Skeletal muscle tissue (tissue), 3 donors: ENCODE measurements at regions not wholly inside any gene's neighbourhood (a gene's known extent, or its start where the extent isn't known, plus 50 kb on each side); places are given as distances from the start of the nearest gene placed in this dataset.
"Not testable (repeated sequence)": the region's sequence is repeated elsewhere in the genome, so short reads cannot be mapped to it uniquely, and the experiment has no call there.

ENCODE experiments used
- H3K27ac ChIP-seq: one replicate; pipeline ENCODE4 v1.7.0; 2013; ENCODE audit warnings: mild to moderate bottlenecking, low read depth, low read length, inconsistent platforms
- H3K27me3 ChIP-seq, 3 donors: one replicate each; pipeline ENCODE4 v1.7.0; 2013; ENCODE audit warnings: low read length in 3 of 3; ENCODE audit not compliant: control insufficient read depth in 3 of 3, insufficient read depth in 3 of 3
- H3K36me3 ChIP-seq, 3 donors: one replicate each; pipeline ENCODE4 v1.7.0; 2013; ENCODE audit warnings: low read length in 3 of 3; ENCODE audit not compliant: control insufficient read depth in 3 of 3, insufficient read depth in 3 of 3
- H3K4me1 ChIP-seq, 3 donors: one replicate each; pipeline ENCODE4 v1.7.0; 2013; ENCODE audit warnings: low read length in 3 of 3, mild to moderate bottlenecking in 3 of 3; ENCODE audit not compliant: control insufficient read depth in 3 of 3, insufficient read depth in 3 of 3
- H3K4me3 ChIP-seq, 3 donors: one replicate each; pipeline ENCODE4 v1.7.0; 2013; ENCODE audit warnings: low read length in 3 of 3
- H3K9ac ChIP-seq, 3 donors: one replicate each; pipeline ENCODE4 v1.7.0; 2013; ENCODE audit warnings: low read length in 3 of 3, mild to moderate bottlenecking in 3 of 3, moderate library complexity in 2 of 3, low read depth in 1 of 3
- H3K9me3 ChIP-seq, 3 donors: one replicate each; pipeline ENCODE4 v1.7.0; 2013; ENCODE audit warnings: low read length in 3 of 3; ENCODE audit not compliant: control insufficient read depth in 3 of 3
- donor health status: Osteomylitis.

GRCh38 chr7:24444666-24445440 is 128.4 kb upstream of the PALS2 start:
- Histone ChIP-seq H3K4me3 (no peak overlapping the region), H3K9ac (no peak overlapping the region), H3K27me3 (no peaks in the 10 kb centered on the region), H3K4me1 (peaks cover 0 to 6% (median 4%) of the 10 kb centered on the region in 3 donors), H3K27ac (no peak overlapping the region), H3K9me3 (no peaks in the 10 kb centered on the region), H3K36me3 (no peaks in the 10 kb centered on the region)

- H3K4me1 ChIP-seq: no peaks in the 10 kb centered on the region
- no peaks in the 10 kb centered on the region for H3K9me3 ChIP-seq
- no peak overlapping the region for H3K4me3 ChIP-seq
- H3K9ac ChIP-seq: no peak overlapping the region
- H3K27ac ChIP-seq: no peak overlapping the region
- no peaks in the 10 kb centered on the region for H3K36me3 ChIP-seq
- H3K27me3 ChIP-seq: no peaks in the 10 kb centered on the region
Observed at GRCh38 chr7:24448038-24448437, 125.2 kb upstream of the PALS2 start.

- H3K9me3 ChIP-seq, H3K4me1 ChIP-seq, H3K27ac ChIP-seq, H3K27me3 ChIP-seq, H3K9ac ChIP-seq, H3K36me3 ChIP-seq, H3K4me3 ChIP-seq: not testable (repeated sequence)
Observed at GRCh38 chr7:24449416-24449815, 123.8 kb upstream of the PALS2 start.

- peak overlapping the region; percentile 76 for H3K27ac ChIP-seq
- peak overlapping the region in 1 of 3 donors; percentile 19 for H3K4me3 ChIP-seq
Observed at GRCh38 chr7:24455813-24456525, 117.3 kb upstream of the PALS2 start.

GRCh38 chr7:24456526-24457218 is 116.6 kb upstream of the PALS2 start:
- Histone ChIP-seq H3K9me3 (no peaks in the 10 kb centered on the region), H3K27ac (peak overlapping the region; percentile 76), H3K36me3 (no peaks in the 10 kb centered on the region), H3K27me3 (no peaks in the 10 kb centered on the region), H3K4me1 (peaks cover 0 to 21% (median 11%) of the 10 kb centered on the region in 3 donors), H3K9ac (no peak overlapping the region), H3K4me3 (peak overlapping the region in 1 of 3 donors; percentile 27)

More at GRCh38 chr7:24455813-24456525, 117.3 kb upstream of the PALS2 start:
- Histone ChIP-seq H3K9me3 (no peaks in the 10 kb centered on the region), H3K4me1 (peaks cover 0 to 16% (median 8%) of the 10 kb centered on the region in 3 donors), H3K27me3 (no peaks in the 10 kb centered on the region), H3K36me3 (no peaks in the 10 kb centered on the region), H3K9ac (no peak overlapping the region)

GRCh38 chr7:24457219-24457558 is 116.1 kb upstream of the PALS2 start:
- Histone ChIP-seq H3K36me3 (no peaks in the 10 kb centered on the region), H3K9ac (no peak overlapping the region), H3K27me3 (no peaks in the 10 kb centered on the region), H3K4me3 (peak overlapping the region in 1 of 3 donors; percentile 27), H3K27ac (peak overlapping the region; percentile 76), H3K4me1 (peaks cover 3 to 25% (median 11%) of the 10 kb centered on the region in 3 donors), H3K9me3 (no peaks in the 10 kb centered on the region)

GRCh38 chr7:24462117-24462516 is 111.1 kb upstream of the PALS2 start:
- H3K36me3 ChIP-seq: no peaks in the 10 kb centered on the region
- H3K27ac ChIP-seq: peak overlapping the region; percentile 49
- no peaks in the 10 kb centered on the region for H3K9me3 ChIP-seq
- peaks cover 6 to 20% (median 6%) of the 10 kb centered on the region in 3 donors for H3K4me1 ChIP-seq
- H3K9ac ChIP-seq: peak overlapping the region in 1 of 3 donors; percentile 20
- no peaks in the 10 kb centered on the region for H3K27me3 ChIP-seq
- H3K4me3 ChIP-seq: peak overlapping the region in 1 of 3 donors; percentile 35

- H3K27me3 ChIP-seq: no peaks in the 10 kb centered on the region
- peak overlapping the region in 1 of 3 donors; percentile 34 for H3K9ac ChIP-seq
- H3K4me1 ChIP-seq: peaks cover 6 to 17% (median 6%) of the 10 kb centered on the region in 3 donors
- no peak overlapping the region for H3K4me3 ChIP-seq
- no peaks in the 10 kb centered on the region for H3K9me3 ChIP-seq
- H3K36me3 ChIP-seq: no peaks in the 10 kb centered on the region
- H3K27ac ChIP-seq: peak overlapping the region; percentile 65
Observed at GRCh38 chr7:24462984-24463383, 110.3 kb upstream of the PALS2 start.

GRCh38 chr7:24463474-24463873 is 109.8 kb upstream of the PALS2 start:
- no peak overlapping the region for H3K4me3 ChIP-seq
- peak overlapping the region; percentile 65 for H3K27ac ChIP-seq
- no peaks in the 10 kb centered on the region for H3K36me3 ChIP-seq
- peaks cover 6 to 17% (median 6%) of the 10 kb centered on the region in 3 donors for H3K4me1 ChIP-seq
- H3K9ac ChIP-seq: no peak overlapping the region
- no peaks in the 10 kb centered on the region for H3K9me3 ChIP-seq
- H3K27me3 ChIP-seq: no peaks in the 10 kb centered on the region

GRCh38 chr7:24464861-24465260 is 108.4 kb upstream of the PALS2 start:
- H3K36me3 ChIP-seq: no peaks in the 10 kb centered on the region
- H3K4me3 ChIP-seq: no peak overlapping the region
- no peak overlapping the region for H3K27ac ChIP-seq
- H3K9ac ChIP-seq: no peak overlapping the region
- no peaks in the 10 kb centered on the region for H3K9me3 ChIP-seq
- H3K27me3 ChIP-seq: no peaks in the 10 kb centered on the region
- H3K4me1 ChIP-seq: peaks cover 6 to 17% (median 6%) of the 10 kb centered on the region in 3 donors
